ENCODE measurements at regions not wholly inside any gene's neighbourhood (a gene's known extent, or its start where the extent isn't known, plus 50 kb on each side); places are given as distances from the start of the nearest gene placed in this dataset.
"Not testable (repeated sequence)": the region's sequence is repeated elsewhere in the genome, so short reads cannot be mapped to it uniquely, and the experiment has no call there.

DNA sequence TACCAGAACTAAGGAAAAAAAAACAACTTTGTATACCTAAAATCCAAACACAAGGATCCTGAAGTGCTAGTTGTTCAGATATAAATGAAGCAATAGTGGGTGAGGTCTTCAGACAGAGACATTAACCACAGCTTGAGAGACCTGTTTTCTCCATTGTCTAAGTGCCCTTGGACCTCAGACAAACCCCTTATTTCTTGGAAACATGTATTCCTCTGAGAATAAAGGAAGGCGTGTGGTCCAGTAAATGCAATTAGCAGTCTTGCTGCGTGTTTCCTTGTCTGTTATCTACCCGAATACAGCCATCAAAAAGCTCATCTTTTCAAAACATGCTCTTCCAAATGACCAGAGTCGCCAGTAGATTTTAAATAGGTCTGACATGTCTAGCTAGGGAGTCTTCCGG is 291.1 kb upstream of the NFIA start:
- DNase-seq, result no peak

- not testable (repeated sequence) for DNase-seq
These were observed 309.3 kb upstream of the NFIA start for GRCh38 chr1:60773099-60773498.

GRCh38 chr1:60769082-60769481 is 313.3 kb upstream of the NFIA start:
- DNase-seq, result no peak

DNA sequence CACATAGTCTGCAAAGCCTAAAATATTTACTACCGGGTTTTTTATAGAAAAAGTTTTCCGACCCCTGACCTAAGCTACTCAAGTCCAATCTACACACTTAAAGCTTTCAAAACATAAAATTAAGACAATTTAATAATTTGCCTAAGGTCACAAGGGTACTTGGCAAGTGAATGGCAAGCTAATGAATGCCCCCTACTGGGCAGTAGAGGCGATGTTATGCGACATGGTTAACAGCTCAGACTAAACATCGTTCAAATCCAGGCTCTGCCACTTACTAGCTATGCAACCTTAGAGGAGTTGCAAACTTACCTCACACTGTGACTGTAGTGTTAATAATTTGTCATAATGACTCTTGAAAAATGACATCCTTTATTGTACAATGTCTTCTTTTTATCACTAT is 317.2 kb upstream of the NFIA start:
- peak; percentile 8 for DNase-seq

- DNase-seq, result no peak
These were observed 317.9 kb upstream of the NFIA start for GRCh38 chr1:60764489-60764888.

GRCh38 chr1:60763741-60764140 is 318.6 kb upstream of the NFIA start:
- no peak for DNase-seq

DNA sequence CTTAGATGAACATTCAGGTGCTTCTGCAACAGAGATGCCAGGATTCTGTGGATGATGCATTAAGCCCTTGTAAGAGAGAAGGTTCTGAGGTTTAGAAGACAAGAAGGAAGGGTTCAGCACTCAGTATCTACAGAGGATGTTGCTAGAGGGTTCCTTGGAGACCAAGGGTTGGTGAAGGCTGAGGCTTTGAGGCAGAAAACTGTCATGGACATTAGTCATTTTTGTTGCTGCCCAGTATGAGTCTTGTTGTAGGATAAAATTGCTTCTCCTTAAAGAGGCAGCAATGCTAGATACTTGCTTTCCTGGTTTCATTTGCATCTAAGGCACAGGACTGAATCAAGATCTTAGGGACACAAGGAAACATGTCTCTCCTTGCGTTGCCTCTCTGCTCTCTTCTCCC is 319.4 kb upstream of the NFIA start:
- DNase-seq, result no peak

DNA sequence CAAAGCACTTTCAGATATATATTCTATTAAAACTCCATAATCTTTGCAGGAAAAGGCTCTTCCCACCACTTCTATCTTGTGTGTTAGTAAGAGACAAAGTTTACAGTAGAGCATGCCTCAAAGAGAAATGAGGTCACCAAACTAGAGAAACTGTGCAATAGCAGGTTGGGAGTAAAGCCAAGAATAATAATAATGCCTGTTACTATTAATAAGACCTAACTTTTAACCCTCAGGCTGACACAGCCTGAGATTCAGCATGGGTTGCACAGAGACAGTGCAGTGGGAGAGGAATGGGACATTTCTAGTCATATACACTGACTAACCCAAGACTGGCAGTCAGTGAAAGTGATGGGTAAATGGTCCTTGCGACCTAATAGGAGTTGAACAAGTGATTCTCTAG is 320.2 kb upstream of the NFIA start:
- DNase-seq, result no peak

DNA sequence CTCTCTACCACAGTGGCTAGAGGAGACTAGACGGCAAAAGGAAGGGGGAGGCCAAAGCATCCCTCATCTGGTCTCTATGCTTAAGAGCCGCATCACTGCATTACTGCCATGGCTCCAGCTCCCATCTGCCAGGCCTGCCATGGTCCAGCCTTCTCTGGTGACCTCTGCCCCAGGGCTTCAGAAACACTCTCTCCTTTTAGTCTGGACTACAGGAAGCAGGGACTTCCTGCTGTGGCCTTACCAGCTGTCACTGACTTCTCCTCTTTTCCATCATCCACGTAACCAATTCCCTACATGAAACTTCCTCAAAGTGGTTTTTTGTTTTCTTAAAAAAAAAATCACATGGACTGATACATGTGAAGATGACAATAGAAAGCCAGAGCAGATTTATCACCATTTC is 323.1 kb upstream of the NFIA start:
- no peak for DNase-seq

DNA sequence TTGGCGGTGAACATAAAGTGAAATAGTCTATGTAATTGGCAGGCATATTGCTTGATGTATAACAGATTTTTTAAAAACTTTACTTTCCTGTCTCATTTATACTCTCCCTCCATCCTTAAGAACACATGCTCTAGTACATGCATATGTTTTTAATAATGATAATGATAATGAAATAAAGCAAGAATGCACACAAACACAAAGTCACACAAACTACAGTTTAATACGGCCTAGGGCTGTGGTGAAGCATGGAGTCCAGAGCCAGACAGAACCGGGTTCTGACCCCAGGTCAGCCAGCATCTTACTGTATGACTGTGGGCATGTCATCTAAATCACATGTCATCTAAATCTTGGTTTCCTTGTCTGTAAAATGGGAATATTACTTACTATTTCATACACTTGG is 324.9 kb upstream of the NFIA start:
- no peak for DNase-seq

- DNase-seq, result no peak
These were observed 329.1 kb upstream of the NFIA start for GRCh38 chr1:60753036-60753900.

DNA sequence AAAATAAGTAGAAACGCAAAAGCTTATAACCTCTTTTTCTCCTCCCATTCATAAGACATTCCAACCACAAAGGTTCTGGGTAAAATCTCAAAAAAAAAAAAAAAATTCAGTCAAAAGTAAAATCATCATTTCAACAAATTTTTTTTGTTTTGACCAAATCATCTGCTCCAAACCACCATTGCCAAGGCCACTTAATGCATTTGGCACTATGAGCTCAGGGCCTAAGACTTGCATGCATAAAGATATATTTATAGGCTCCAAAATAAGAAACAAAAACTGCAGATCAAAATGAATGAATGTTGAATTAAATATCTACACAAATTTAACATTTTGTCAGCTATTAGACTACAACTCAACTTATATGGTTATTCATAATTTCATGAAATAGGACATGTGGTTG is 331.1 kb upstream of the NFIA start:
- DNase-seq, result no peak

DNA sequence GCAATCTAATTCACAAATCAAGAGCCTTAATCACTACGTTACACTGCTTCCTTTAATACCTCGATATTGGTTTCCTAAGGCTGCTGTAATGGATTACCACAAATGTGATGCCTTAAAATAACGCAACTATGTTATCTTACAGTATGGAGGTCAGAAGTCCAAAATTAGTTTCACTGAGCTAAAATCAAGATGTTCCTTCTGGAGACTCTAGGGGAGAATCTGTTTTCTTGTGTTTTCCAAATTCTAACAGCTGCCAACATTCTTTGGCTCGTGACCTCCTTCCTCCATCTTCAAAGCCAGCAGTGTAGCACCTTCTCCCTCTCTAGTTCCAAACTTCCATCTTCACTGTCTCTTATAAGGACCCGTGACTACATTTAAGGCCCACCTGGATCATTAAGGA is 335.0 kb upstream of the NFIA start:
- no peak for DNase-seq

- DNase-seq, result no peak
These were observed 336.0 kb upstream of the NFIA start for GRCh38 chr1:60746278-60746791.

- DNase-seq, result no peak
These were observed 336.9 kb upstream of the NFIA start for GRCh38 chr1:60745484-60745883.

GRCh38 chr1:60742339-60742738 is 340.0 kb upstream of the NFIA start:
- no peak for DNase-seq

DNA sequence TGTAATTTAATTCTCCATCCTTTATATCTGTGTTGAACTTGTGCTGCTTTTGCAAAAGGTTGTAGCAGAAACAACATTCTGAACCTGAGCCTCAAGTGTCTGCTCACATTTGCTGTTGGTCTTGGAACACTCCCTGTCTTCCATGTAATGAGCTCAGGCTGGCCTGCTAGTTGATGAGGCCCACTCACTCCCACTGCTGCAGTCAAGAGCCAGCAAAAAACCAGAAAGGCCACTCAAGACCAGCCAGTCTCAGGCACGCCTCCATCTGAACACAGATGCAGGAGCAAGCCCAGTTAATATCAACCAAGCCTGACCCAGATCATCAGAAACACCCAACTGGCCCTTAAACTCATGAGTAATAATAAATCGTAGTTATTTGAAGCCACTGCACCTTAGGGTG is 342.2 kb upstream of the NFIA start:
- DNase-seq, result no peak

DNA sequence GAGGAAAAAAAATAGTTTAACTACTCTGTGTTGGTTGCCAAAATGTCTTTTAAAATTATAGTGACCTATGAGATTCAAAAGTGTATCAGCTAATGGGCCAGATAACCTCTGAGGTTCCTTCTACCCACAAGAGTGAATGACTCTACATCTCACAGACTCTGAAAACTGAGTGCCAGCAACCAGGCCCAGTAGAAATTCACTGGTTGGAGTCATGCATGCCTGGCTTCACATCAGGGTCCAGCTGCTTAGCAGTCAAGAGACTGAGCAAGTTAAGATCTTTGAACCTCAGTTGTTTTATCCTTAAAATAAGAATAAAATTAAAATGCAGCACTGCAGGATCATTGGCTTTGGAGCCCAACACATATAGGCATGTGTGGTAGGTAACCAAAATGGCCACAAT is 342.6 kb upstream of the NFIA start:
- DNase-seq, result no peak

DNA sequence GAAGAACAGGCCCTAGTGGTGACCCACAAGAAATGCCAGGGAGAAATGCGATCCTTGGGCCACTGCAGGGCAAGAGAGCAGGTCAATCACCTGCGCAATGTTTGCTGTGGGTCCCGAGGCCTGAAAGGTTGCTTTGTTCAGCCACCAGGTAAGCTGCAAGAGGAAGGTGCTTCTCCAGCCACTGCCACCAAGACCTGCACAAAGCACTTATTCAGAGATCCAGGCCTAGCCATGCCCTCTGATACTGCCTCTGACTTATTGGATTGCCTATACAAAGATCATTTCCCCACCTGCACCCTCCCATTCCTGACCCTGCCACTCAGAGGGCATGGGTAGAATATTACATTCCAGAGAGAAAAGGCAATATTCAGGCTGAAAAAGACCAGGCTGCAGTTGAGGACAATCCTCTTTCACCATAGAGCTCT is 349.4 kb upstream of the NFIA start:
- DNase-seq, result no peak

- no peak for DNase-seq
These were observed 351.0 kb upstream of the NFIA start for GRCh38 chr1:60731321-60731720.

GRCh38 chr1:60727552-60727951 is 354.8 kb upstream of the NFIA start:
- DNase-seq, result no peak

DNA sequence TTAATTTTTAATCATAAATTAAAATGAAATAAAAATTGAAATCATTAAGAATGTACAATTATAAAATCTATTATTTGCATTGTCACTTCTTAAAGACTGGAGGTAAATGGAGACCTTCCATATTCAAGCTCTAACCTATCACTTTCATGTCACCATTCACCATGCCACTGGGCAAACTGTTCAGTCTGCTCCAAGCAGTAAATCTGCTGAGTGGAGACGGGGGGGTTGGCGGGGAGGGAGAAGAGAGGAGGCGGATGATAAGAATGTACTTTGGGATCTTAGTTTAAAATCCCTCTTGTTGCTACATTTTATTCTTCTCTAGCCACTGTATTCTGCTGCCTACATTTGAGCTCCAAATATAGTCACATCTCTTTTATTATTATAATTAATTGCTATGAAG is 365.9 kb upstream of the NFIA start:
- DNase-seq, result no peak

DNA sequence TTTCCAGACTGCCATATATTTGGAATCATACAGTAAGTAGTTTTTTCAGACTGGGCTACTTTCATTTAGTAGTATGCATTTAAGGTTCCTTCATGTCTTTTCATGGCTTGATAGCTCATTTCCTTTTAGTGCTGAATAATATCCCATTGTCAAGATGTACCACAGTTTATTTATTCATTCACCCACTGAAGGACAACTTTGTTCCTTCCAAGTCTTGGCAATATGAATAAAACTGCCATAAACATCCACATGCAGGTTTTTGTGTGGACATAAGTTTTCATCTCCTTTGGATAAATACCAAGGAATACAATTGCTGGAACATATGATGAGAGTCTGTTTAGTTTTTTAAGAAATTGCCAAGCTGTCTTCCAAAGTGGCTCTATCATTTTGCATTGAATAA is 366.4 kb upstream of the NFIA start:
- no peak for DNase-seq

DNA sequence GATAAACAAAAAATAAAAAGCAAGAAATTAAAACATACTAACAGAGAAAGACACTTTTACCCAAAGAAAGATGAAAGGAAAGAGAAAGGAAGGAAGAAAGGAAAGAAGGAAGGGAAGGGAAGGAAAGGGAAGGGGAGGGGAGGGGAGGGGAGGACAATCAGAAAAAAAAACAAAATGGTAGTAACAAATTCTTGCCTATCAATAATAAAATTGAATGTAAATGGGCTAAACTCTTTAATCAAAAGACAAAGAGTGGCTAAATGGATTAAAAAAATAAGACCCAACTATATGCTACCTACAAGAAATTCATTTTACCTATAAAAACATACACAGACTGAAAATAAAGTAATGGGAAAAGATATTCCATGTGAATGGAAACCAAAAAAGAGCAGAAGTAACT is 372.9 kb upstream of the NFIA start:
- no peak for DNase-seq

DNA sequence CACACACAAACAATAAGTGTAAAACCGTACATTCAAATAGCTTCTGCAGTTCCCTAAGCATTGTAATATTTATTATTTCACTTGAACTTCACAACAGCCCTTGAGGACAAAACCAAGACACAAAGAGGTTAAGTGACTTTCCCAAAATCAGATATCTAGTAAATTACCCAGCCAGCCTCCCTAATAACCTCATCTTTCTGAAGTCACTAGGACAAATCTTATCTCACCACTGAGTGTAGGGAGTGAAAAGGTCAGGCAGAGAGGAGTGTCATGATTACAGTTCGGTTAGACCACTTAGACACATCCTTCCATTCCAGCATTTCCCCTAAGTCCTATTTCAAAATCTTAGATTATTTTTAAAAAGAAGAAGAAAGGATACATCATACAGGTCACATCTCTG is 377.3 kb upstream of the NFIA start:
- no peak for DNase-seq
